H9 (cell line): ENCODE measurements at regions not wholly inside any gene's neighbourhood (a gene's known extent, or its start where the extent isn't known, plus 50 kb on each side); places are given as distances from the start of the nearest gene placed in this dataset.

ENCODE experiments used
- DNase-seq: peaks from one replicate; pipeline ENCODE4 v3.0.0-alpha.2; 2017
- H2AFZ ChIP-seq: one replicate; pipeline ENCODE4 v1.6.1; 2013; ENCODE audit warnings: mild to moderate bottlenecking, low read length, control low read depth, moderate library complexity
- H2AK5ac ChIP-seq: 2 replicates; pipeline ENCODE4 v1.6.1; 2013; ENCODE audit warnings: low read length, control low read depth, mixed read lengths; ENCODE audit not compliant: insufficient read length
- H2BK120ac ChIP-seq: one replicate; pipeline ENCODE4 v1.6.1; 2013; ENCODE audit warnings: low read depth, mild to moderate bottlenecking, low read length, control low read depth, inconsistent platforms; ENCODE audit not compliant: poor library complexity, severe bottlenecking
- H2BK12ac ChIP-seq: 2 replicates; pipeline ENCODE4 v1.6.1; 2013; ENCODE audit warnings: low read length, control low read depth, mixed read lengths, low read depth; ENCODE audit not compliant: insufficient read length
- H2BK15ac ChIP-seq: 2 replicates; pipeline ENCODE4 v1.6.1; 2013; ENCODE audit warnings: low read depth, low read length, control low read depth
- H2BK20ac ChIP-seq: one replicate; pipeline ENCODE4 v1.6.1; 2013; ENCODE audit warnings: low read depth, mild to moderate bottlenecking, low read length, control low read depth, inconsistent platforms; ENCODE audit not compliant: poor library complexity, severe bottlenecking
- H2BK5ac ChIP-seq: 2 replicates; pipeline ENCODE4 v1.6.1; 2013; ENCODE audit warnings: low read length, control low read depth, mixed read lengths; ENCODE audit not compliant: insufficient read length
- H3K14ac ChIP-seq: 2 replicates; pipeline ENCODE4 v1.6.1; 2013; ENCODE audit warnings: low read length, control low read depth; ENCODE audit not compliant: insufficient read depth
- H3K18ac ChIP-seq: 2 replicates; pipeline ENCODE4 v1.6.1; 2013; ENCODE audit warnings: low read depth, mild to moderate bottlenecking, mixed read lengths, low read length, control low read depth; ENCODE audit not compliant: insufficient read length
- H3K23ac ChIP-seq: 2 replicates; pipeline ENCODE4 v1.6.1; 2013; ENCODE audit warnings: low read length, control low read depth, mixed read lengths, low read depth; ENCODE audit not compliant: insufficient read length
- H3K23me2 ChIP-seq: 2 replicates; pipeline ENCODE4 v1.6.1; 2013; ENCODE audit warnings: low read depth, mild to moderate bottlenecking, mixed read lengths, low read length, control low read depth; ENCODE audit not compliant: insufficient read length, poor library complexity, severe bottlenecking
- H3K27ac ChIP-seq: 2 replicates; pipeline ENCODE4 v1.5.1; 2013; ENCODE audit warnings: low read length, control low read depth, mixed read lengths, low read depth; ENCODE audit not compliant: insufficient read length
- H3K27me3 ChIP-seq: 2 replicates; pipeline ENCODE4 v1.6.1; 2013; ENCODE audit warnings: low read length, control low read depth, inconsistent platforms; ENCODE audit not compliant: insufficient read depth
- H3K4ac ChIP-seq: 2 replicates; pipeline ENCODE4 v1.6.1; 2013; ENCODE audit warnings: low read depth, mild to moderate bottlenecking, control low read depth, inconsistent platforms, low read length, moderate library complexity
- H3K4me1 ChIP-seq: 2 replicates; pipeline ENCODE4 v1.6.1; 2013; ENCODE audit warnings: low read length, control low read depth, inconsistent platforms; ENCODE audit not compliant: insufficient read depth
- H3K4me2 ChIP-seq: 2 replicates; pipeline ENCODE4 v1.6.1; 2013; ENCODE audit warnings: low read length, control low read depth, mixed read lengths; ENCODE audit not compliant: insufficient read length, insufficient read depth
- H3K56ac ChIP-seq: 2 replicates; pipeline ENCODE4 v1.6.1; 2013; ENCODE audit warnings: low read depth, mild to moderate bottlenecking, mixed read lengths, low read length, control low read depth; ENCODE audit not compliant: insufficient read length
- H3K79me1 ChIP-seq: 2 replicates; pipeline ENCODE4 v1.6.1; 2013; ENCODE audit warnings: low read depth, mild to moderate bottlenecking, moderate library complexity, low read length, control low read depth, inconsistent platforms; ENCODE audit not compliant: insufficient read depth, poor library complexity, severe bottlenecking
- H3K79me2 ChIP-seq: 2 replicates; pipeline ENCODE4 v1.6.1; 2013; ENCODE audit warnings: low read length, control low read depth, inconsistent platforms; ENCODE audit not compliant: insufficient read depth
- H3K9ac ChIP-seq: 2 replicates; pipeline ENCODE4 v1.6.1; 2013; ENCODE audit warnings: low read length, control low read depth, mixed read lengths; ENCODE audit not compliant: insufficient read length; ENCODE audit errors: extremely low read depth
- H3K9me3 ChIP-seq: one replicate; pipeline ENCODE4 v1.6.1; 2013; ENCODE audit warnings: low read depth, low read length, inconsistent platforms; ENCODE audit not compliant: control insufficient read depth
- H3T11ph ChIP-seq: one replicate; pipeline ENCODE4 v1.6.1; 2013; ENCODE audit warnings: mild to moderate bottlenecking, low read length, control low read depth, inconsistent platforms
- H4K20me1 ChIP-seq: one replicate; pipeline ENCODE4 v1.6.1; 2013; ENCODE audit not compliant: control insufficient read depth, insufficient read length, insufficient read depth
- H4K5ac ChIP-seq: 2 replicates; pipeline ENCODE4 v1.6.1; 2013; ENCODE audit warnings: low read depth, mild to moderate bottlenecking, mixed read lengths, low read length, control low read depth; ENCODE audit not compliant: insufficient read length
- H4K8ac ChIP-seq: replicated peaks from 2 replicates; pipeline ENCODE4 v1.6.1; 2013; ENCODE audit warnings: low read length, control low read depth, mixed read lengths, low read depth; ENCODE audit not compliant: insufficient read length
- H4K91ac ChIP-seq: 2 replicates; pipeline ENCODE4 v1.6.1; 2013; ENCODE audit warnings: low read depth, mild to moderate bottlenecking, moderate library complexity, mixed read lengths, low read length, control low read depth; ENCODE audit not compliant: insufficient read length
- H3K27ac Mint-ChIP-seq, 3 experiments: 2 replicates in 2 of 3; 3 replicates in 1 of 3; pipeline ENCODE4 v1.8.0; 2020 to 2021; ENCODE audit warnings: mixed read lengths in 3 of 3, mild to moderate bottlenecking in 1 of 3, moderate library complexity in 1 of 3
- H3K27me3 Mint-ChIP-seq: 2 replicates; pipeline ENCODE4 v1.8.0; 2021; ENCODE audit warnings: low read depth, mild to moderate bottlenecking, moderate library complexity, mixed read lengths
- H3K36me3 Mint-ChIP-seq, 3 experiments: 2 replicates in 2 of 3; 3 replicates in 1 of 3; pipeline ENCODE4 v1.8.0; 2020 to 2021; ENCODE audit warnings: low read depth in 3 of 3, mixed read lengths in 3 of 3; ENCODE audit not compliant: insufficient read depth in 1 of 3
- H3K4me1 Mint-ChIP-seq, 2 experiments: 2 replicates each; pipeline ENCODE4 v1.8.0; 2020; ENCODE audit warnings: mixed read lengths in 2 of 2
- H3K4me3 Mint-ChIP-seq, 2 experiments: 2 replicates in 1 of 2; 3 replicates in 1 of 2; pipeline ENCODE4 v1.8.0; 2020 to 2021; ENCODE audit warnings: mild to moderate bottlenecking in 2 of 2, mixed read lengths in 2 of 2, moderate library complexity in 1 of 2
- H3K9me3 Mint-ChIP-seq, 2 experiments: 2 replicates in 1 of 2; 3 replicates in 1 of 2; pipeline ENCODE4 v1.8.0; 2020; ENCODE audit warnings: mild to moderate bottlenecking in 2 of 2, mixed read lengths in 2 of 2, moderate library complexity in 1 of 2
- CTCF ChIP-seq: fragments of 200-600 bp; sonication (generic); conservative IDR thresholded peaks from 3 replicates; pipeline ENCODE4 v1.8.0; 2021; ENCODE audit warnings: antibody characterized with exemption, mild to moderate bottlenecking
- WGBS: extraction: QIAGEN DNeasy Blood & Tissue Kit; methylation state at CpG from one replicate; pipeline ENCODE4 v1.1.7; 2013; ENCODE audit warnings: missing lambda C conversion rate, low lambda C conversion rate, mixed read lengths; ENCODE audit not compliant: insufficient read length; ENCODE audit errors: extremely low coverage; 5-methylcytosine and 5-hydroxymethylcytosine counted together

- no peak overlapping the region for H2BK120ac ChIP-seq
- H2BK15ac ChIP-seq = no peak overlapping the region
- H3K14ac ChIP-seq = no peak overlapping the region
- H2AFZ ChIP-seq = no peak overlapping the region
- H3K4me2 ChIP-seq = no peak overlapping the region
- no peak overlapping the region for H3K4ac ChIP-seq
- no peak overlapping the region for H2BK12ac ChIP-seq
- Mint-ChIP-seq H3K36me3 (peaks cover 0 to 3% (median 0%) of the 10 kb centered on the region in 3 experiments; a peak in 2 of 7 replicates), H3K27ac (no peak overlapping the region), H3K4me1 (peaks cover 9 to 14% of the 10 kb centered on the region in 2 experiments), H3K4me3 (no peak overlapping the region), H3K9me3 (peaks cover 0 to 6% of the 10 kb centered on the region in 2 experiments; a peak in 3 of 5 replicates), H3K27me3 (peaks cover 18% of the 10 kb centered on the region)
- H3K9me3 ChIP-seq = no peaks in the 10 kb centered on the region
- H3K9ac ChIP-seq = no peak overlapping the region
- H3K23me2 ChIP-seq = no peaks in the 10 kb centered on the region
- H3K18ac ChIP-seq = no peak overlapping the region
- H4K91ac ChIP-seq = no peak overlapping the region
- no peak overlapping the region for H4K5ac ChIP-seq
- no peaks in the 10 kb centered on the region for H3K79me2 ChIP-seq
- H4K8ac ChIP-seq = no peak overlapping the region
- no CpG with 5 or more reads among the region's 2 CpGs for WGBS
- H2BK20ac ChIP-seq = no peak overlapping the region
- no peaks in the 10 kb centered on the region for H3K79me1 ChIP-seq
- no peak for TF ChIP-seq CTCF
- H3K56ac ChIP-seq = no peak overlapping the region
- H3T11ph ChIP-seq = no peak overlapping the region
- H3K23ac ChIP-seq = no peak overlapping the region
- H4K20me1 ChIP-seq = no peaks in the 10 kb centered on the region
- DNase-seq = no peak
- no peaks in the 10 kb centered on the region for H3K27me3 ChIP-seq
- H2BK5ac ChIP-seq = no peak overlapping the region
- no peak overlapping the region for H3K27ac ChIP-seq
- no peak overlapping the region for H2AK5ac ChIP-seq
- H3K4me1 ChIP-seq = no peaks in the 10 kb centered on the region
Observed at GRCh38 chr7:41824284-41824683, 121.4 kb upstream of the INHBA start.
